Cerebellar nuclear complex (tissue), 1 donor: ENCODE measurements at regions not wholly inside any gene's neighbourhood (a gene's known extent, or its start where the extent isn't known, plus 50 kb on each side); places are given as distances from the start of the nearest gene placed in this dataset.
"Not testable (repeated sequence)": the region's sequence is repeated elsewhere in the genome, so short reads cannot be mapped to it uniquely, and the experiment has no call there.

Source experiments
- DNase-seq, 2 experiments: peaks; one replicate each; lab custom pipeline; 2025; lab: John Stamatoyannopoulos, UW

DNA sequence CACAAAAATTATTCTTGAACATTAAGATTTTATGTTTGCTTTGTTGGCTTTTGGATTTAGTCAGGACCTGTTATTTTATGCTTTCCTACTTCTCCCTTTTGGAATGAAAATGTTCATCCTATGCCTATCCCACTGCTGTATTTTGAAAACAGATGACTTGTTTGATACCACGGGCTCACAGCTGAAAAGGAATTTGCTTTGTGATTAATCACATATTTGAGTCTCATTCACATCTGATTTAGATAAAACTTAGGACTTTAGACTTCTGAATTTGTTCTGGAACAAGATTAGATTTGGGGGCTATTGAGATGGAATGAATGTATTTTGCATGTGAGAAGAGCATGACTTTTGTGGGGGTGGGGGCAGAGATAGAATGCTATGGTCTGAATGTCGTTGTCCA is 1012.6 kb downstream of the CDH11 start:
- DNase-seq: no peak

DNA sequence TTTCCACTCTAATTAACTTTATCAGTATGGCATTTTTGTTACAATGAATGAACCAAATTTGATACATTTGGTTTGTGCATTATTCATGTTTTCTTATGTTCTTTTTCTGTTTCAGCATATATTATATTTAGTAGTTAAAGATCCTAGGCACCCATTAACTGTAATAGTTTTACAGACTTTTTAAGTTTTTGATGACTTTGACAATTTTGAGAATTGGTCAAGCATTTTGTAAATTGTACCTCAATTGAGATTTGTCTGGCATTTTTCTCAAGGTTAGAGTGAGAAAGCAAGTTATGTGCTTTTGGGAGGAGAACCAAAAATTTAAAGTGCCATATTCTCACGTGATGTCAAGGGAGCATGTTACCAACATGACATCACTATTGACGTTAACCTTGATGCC is 1019.2 kb downstream of the CDH11 start:
- no peak for DNase-seq

DNA sequence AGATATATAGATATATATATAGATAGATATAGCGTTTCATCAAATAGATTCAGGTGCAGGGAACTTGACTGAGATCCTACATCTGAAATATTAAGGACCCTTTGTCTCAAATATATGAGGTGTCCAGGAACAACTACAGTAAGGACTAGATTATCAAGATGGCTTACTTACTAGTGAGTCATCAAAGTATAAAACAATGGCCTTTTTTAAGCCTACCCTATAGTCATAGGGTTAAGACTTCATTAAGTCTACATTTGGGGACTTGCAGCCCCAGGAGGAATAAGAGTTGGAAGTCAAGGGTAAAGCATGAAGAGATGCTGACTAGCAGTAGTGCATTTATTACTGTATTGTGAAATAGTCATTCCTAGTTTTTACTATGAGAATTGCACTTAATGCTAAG is 1023.4 kb downstream of the CDH11 start:
- no peak for DNase-seq

DNA sequence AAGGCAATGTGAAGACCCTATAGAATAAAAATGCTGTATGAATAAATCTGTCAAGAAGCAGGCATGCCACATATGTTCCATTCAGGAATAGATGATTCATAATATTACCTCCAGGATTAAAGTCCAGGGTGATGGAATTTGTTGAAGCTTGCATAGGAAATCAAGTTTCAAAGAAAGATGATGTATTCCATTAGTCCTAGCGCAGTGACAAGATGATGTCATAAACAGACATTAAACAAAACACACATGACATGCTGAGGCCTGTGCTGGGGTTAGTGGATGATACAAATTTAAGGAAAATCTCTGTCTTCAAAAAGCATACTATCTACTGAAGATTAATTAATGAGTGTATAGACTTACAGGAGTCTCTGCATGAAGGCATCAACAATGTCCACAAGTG is 1025.2 kb downstream of the CDH11 start:
- no peak for DNase-seq

DNA sequence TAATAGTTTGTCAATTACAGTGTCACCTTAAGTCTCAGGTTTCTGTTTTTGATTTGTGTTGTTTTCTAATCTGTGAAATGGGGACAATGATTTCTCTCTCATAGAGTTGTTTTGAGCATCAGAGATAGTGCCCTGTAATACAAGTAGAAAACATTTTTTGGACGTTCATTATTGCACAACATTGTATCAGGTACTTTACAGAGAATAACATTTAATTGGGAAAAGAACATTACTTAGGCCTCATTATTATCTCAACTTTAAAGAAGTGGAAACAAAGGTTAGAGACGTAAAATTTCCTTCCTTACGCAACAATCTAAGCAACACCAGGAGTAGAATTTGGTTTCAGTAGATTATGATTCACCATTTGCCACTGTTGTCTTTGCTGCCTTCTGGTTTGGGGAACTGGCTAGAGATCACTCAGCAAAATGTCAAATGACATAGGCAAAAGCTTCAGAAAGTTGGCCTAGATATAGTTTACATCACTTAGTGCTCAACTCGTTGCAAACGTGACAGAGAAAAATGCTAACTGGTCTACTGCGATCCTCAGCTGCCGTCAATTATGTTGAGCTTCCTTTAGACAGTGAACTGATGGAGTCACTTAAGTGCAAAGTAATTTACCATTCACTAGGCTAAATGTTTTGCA is 1026.8 kb downstream of the CDH11 start:
- DNase-seq: no peak

DNA sequence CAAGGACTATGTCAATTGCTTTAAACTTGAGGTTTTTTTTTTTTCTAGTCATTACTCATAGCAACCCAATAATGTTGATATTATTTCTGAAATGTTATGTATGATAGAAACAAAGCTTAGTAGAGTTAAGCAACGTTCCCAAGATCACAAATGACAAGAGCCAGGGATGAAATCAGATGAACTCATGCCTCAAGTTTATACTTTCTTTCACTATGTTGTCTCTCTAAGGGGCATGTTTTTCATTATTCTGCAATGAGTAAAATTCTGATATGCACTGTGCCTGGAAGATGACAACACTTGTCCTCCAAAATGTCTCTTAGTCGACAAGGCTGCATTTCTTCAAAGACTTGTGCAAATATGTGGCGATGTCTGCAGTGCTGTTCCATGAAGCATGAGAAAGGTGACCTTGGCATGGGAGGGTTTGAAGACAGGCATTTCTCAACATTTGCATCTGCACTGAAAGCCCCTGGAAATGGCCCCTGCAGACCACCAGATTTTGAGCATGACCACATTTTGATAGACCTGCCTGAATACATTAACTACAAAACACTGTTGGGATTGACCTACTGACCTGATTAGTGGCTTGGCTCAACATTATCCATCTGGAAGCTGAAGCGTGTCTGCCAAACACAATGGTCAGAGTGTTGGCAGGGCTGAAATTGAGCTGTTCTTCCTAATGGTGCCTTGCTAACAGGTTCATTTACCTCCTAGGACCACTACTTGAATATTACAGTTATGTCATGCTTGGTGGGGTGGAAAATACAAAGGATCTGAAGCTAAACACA is 1027.5 kb downstream of the CDH11 start:
- peak; percentile 43 to 68 for DNase-seq

DNA sequence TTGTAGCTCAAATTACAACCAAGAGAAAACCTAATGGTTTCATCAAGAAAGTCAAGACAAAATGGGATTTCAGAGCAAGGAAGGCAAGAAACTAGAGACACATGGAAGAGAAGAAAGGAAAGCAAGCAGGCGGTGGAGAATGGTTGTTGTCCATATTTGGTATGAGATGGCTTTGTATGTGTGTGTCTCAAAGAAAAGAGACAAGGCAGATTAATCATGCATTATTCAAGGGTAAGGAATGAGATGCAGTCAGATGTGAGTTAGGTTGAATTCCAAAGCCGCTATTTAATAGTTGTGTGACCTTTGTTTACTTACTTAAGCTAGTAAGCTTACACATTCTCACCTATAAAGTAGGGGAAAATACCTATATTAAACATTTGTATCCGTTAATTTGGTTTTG is 1029.6 kb downstream of the CDH11 start:
- no peak for DNase-seq

DNA sequence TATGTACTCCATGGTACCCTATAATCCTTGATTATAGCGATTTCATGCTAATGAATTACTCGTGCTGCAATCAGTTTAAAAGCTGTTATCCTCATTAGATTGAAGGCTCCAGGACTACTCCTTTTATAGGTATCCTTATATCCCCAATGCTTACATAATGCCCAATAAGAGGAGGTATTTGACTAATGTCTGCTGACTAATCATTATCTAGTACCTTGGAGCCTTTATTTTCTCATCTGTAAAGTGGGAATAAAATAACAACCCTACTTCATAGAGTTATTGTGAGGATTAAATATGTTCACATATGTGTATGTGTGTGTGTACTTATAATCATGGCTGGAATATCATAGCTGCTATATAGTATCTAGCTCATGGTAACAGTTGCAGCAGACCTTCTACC is 1031.5 kb downstream of the CDH11 start:
- no peak for DNase-seq

DNA sequence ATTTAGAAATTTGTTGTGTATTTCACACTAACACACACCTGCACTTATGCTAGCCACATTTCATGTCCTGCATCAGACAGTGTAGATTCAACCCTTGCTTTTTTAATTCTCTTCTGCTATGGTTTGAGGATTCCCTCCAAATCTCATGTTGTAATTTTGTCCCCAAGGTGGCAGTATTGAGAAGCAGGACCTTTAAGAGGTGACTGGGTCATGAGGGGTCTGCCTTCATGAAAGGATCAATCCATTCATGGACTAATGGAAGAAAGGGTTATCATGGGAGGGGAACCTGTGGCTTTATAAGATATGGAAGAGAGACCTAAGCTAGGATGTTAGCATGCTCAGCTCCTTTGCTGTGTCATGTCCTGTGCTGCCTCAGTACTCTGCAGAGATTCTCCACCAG is 1032.2 kb downstream of the CDH11 start:
- DNase-seq: no peak

DNA sequence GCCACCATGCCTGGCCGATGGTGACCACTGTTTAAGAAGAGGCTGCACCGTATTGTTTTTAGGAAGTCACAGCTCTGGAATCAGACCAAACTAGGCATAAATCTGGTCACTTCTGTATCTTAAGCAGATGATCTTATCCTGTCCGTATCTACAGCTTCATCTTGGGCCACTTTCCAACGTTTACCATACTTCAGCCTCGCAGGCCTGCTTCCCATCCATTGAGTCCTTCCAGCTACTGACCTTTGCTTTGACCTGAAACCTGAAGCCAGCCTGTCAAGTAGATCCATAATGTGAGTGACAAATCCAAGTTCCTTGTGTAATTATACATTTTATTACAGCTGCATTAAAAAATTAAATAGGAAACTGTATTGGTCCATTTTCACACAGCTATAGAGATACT is 1033.0 kb downstream of the CDH11 start:
- no peak for DNase-seq

DNA sequence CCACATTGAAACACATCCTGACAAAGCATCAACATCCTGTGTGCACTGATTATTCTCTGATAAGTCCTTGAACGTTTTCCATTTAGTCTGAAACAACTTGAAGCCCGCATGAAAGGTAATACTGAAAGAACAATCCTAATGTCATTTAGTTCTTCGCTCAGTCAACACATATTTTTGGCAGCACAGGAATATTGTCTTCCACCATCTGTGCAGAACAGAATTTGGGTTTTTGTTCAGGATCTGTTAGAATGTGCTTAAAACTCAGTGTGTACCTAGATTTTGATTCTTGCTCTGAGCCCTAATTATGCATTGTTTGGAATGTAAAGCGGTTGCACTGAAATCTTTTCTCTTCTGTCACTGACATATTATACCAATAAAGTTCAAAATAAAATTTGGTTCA is 1036.6 kb downstream of the CDH11 start:
- DNase-seq: peak in 1 of 2 experiments; percentile 3

DNA sequence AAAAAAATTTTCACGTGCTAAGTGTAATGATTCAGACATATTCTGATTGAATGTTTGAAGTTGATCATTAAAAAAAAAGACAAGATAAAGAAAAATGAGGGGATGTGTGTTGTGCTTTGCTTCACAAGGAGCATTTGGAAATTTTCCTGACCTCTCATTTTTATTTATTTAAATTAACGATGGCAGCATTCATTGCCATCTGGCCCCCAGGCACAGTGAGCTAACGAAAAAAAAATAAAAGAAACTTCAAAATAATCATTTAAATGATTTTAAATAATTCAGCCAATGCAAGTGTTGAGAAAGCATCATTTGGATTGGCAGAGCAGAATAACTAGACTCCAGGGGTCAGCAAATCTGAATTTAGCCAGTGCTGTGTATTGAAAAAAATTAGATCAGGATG is 1037.2 kb downstream of the CDH11 start:
- no peak for DNase-seq

DNA sequence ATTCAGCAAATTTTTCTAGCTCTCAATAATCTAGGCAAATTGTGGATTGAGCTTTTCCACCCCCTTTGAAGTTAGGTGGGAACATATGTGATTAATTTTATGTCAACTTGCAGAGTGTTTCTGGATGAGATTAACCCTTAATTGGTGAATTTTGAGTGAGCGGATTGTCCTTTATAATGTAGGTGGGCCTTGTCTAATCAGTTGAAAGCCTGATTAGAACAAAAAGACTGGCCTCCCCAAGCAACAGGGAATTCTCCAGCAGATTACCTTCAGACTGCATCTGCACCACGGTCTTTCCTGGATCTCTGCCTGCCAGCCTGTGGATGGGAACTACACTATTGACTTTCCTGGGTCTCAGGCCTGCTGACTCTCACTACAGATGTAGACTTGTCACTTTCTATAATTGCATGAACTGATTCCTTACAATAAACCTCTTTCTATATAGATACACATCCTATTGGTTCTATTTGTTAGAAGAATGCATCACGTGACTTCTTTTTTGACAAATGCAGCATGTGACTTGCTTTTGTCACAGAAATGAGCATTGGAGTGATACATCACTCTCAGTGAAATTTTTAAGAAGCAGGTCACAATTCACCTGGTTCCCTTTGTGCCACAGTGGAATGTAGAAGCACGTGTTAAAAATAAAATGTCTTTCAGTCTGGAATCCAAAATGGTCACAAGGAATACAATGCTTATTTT is 1038.3 kb downstream of the CDH11 start:
- no peak for DNase-seq

DNA sequence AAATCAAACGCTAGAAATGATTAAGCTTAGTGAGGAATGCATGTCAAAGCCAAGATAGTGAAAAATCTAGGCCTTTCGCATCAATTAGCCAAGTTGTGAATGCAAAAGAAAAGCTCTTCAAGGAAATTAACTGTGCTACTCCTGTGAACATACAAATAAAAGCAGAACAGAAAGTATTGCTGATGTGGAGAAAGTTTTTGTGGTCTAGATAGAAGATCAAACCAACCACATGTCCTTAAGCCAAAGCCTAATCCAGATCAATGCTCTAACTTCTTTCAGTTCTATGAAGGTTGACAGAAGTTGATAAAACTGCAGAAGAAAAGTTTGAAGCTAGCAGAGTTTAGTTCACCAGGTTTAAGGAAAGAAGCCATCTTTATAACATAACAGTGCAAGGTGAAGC is 1044.6 kb downstream of the CDH11 start:
- no peak for DNase-seq

DNA sequence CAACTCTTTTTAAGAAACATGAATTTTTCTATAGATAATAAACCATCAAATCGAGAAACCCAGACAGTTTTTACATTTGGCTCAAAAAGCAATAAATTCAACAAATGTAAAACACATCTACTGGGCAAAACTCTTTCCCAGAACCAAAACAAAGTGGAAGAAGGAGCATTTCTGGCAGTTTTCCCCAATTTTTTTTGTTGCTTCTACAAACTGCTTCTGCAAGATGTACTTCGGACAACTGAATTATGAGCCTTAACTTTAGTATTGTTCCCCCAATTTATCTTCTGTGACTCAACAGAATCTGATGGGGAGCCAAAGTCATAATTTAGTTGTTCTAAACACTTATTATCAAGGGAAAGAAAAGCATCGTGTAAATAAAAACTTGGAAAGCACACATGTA is 1047.2 kb downstream of the CDH11 start:
- DNase-seq: no peak

DNA sequence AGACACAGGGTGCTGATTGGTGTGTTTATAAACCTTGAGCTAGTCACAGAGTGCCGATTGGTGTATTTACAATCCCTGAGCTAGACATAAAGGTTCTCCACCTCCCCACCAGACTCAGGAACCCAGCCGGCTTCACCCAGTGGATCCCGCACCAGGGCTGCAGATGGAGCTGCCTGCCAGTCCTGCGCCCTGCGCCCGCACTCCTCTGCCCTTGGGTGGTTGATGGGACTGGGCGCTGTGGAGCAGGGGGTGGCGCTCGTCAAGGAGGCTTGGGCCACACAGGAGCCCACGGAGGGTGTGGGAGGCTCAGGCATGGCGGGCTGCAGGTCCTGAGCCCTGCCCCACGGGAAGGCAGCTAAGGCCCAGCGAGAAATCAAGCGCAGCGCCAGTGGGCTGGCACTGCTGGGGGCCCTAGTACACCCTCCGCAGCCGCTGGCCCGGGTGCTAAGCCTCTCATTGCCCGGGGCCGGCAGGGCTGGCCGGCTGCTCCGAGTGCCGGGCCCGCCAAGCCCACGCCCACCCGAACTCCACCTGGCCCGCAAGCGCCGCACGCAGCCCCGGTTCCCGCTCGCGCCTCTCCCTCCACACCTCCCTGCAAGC is 1049.6 kb downstream of the CDH11 start:
- not testable (repeated sequence) for DNase-seq

DNA sequence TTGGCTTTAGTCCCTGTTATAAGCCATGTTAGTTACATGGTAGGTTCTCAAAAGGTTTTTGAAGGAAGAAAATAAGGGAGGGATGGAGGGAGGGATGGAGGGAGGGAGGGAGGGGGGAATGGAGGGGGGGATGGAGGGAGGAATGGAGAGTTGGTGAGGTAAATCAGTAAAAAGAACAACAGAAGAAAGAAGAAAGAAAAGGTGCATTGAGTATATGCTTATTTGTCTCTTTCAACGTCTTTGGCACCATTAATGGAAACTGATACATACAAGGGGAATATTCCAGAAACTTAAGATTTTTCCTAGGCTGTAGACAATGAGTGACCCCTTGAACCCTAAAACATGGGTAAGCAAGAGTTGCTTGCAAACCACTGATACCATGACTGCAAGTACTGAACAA is 1056.3 kb downstream of the CDH11 start:
- DNase-seq: no peak

DNA sequence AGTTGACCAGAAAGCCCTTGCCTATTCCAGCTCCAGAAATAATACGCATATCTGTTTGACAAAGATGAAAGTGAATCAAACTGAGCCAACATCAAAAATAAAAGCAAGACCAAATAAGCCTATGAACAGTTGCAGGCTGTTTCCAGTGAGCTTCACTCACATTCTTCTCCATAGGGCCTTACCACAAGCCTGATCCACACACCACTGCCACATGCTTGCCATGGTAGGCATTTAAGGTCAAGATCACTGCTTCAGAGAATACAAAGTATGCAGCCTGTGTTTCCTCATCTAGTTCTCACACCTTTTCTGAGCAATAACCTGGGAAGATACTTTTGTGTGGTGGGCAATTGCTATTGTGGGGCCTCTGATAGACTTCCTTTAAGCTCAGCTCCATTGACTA is 1060.2 kb downstream of the CDH11 start:
- DNase-seq: no peak

DNA sequence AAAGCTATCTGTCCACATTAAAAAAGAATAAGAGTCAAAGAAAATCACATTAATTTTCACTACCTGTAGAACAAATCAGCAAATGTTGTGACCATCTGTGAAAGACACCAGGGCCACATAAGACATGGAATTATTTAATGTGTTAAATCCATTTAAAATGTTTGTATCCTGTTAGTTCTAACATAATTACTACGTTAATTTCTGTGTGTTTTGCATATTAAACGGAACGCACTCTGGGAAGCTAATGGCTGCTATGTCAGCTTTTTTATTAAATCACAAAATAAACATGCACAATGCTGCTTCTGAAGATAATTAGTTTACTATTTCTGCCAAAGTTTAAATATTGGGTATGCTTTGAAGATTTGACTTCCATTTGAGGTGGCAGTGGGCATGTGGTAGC is 1061.2 kb downstream of the CDH11 start:
- DNase-seq: no peak

DNA sequence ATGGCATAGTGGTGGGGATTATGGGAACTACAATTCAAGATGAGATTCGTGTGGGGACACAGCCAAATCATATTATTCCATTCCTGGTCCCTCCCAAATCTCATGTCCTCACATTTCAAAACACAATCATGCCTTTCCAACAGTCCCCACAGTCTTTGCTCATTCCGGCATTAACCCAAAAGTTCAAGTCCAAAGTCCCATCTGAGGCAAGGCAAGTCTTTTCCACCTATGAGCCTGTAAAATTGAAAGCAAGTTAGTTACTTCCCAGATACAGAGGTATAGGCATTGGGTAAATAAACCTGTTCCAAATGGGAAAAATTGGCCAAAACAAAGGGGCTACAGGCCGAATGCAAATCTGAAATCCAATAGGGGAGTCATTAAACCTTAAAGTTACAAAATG is 1063.2 kb downstream of the CDH11 start:
- no peak for DNase-seq

DNA sequence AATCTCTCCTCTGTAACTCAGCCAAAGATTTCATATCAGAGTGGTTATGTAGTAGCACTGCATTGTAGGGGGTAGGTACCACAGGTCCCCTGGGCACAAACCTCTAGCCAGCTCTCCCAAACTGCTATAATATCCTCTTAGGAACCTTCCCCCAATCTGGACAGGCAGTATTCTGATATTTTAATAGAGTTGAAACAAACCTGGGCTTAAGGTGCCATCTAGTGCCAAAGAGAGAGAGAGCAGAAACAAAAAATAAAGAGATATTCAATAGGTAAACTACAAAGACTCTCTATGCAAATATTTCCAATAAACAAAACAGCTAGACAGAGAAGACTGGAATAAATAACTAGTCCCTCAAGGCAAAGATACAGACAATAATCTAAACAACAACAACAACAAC is 1070.0 kb downstream of the CDH11 start:
- no peak for DNase-seq

DNA sequence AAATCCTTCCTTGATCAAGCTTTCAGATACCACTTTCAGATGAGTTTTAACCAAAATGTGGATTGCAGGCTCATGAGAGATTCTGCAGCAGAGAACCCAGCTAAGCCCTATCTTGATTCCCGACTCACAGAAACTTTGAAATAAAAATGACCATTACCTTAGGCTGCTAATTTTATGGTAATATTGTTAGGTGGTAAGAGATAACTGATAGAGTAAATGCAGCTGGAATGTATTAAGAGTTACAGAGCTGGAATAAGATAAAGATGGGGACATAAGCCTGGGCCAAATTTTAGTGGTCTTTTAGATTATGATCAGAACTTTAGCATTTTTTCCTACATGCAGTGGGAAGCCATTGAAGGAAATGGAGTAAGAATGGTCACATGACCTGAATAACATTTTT is 1074.0 kb downstream of the CDH11 start:
- no peak for DNase-seq

DNA sequence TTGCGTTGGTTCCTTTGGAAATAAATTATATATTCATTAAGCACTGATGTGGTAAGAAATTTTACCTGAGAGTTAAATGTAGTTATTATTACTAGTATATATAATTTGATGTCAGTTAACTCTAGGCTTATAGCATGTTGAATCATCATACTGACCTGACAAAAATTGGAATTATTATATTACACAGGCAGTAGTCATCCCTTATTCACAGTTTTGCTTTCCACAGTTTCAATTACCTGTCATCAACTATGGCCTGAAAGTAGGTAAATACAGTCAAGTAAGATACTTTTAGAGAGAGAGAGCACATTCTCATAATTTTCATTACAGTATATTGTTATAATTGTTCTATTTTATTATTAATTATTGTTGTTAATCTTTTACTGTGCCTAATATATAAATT is 1074.7 kb downstream of the CDH11 start:
- DNase-seq: no peak
